ENCODE measurements at regions not wholly inside any gene's neighbourhood (a gene's known extent, or its start where the extent isn't known, plus 50 kb on each side); places are given as distances from the start of the nearest gene placed in this dataset.

GRCh38 chr9:108363311-108363710 lies 492.5 kb downstream of the ACTL7B start:
- TF ChIP-seq, protein P1, sequence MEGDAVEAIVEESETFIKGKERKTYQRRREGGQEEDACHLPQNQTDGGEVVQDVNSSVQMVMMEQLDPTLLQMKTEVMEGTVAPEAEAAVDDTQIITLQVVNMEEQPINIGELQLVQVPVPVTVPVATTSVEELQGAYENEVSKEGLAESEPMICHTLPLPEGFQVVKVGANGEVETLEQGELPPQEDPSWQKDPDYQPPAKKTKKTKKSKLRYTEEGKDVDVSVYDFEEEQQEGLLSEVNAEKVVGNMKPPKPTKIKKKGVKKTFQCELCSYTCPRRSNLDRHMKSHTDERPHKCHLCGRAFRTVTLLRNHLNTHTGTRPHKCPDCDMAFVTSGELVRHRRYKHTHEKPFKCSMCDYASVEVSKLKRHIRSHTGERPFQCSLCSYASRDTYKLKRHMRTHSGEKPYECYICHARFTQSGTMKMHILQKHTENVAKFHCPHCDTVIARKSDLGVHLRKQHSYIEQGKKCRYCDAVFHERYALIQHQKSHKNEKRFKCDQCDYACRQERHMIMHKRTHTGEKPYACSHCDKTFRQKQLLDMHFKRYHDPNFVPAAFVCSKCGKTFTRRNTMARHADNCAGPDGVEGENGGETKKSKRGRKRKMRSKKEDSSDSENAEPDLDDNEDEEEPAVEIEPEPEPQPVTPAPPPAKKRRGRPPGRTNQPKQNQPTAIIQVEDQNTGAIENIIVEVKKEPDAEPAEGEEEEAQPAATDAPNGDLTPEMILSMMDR (conservative IDR thresholded peaks at IDR 0.05): no peak

More at GRCh38 chr9:108363311-108363710, 492.5 kb downstream of the ACTL7B start:
- Histone ChIP-seq H3K9ac (ENCODE audit: extremely low read depth, insufficient read length, low read length) (no peak overlapping the region), H2AFZ (ENCODE audit: low read length) (no peak overlapping the region), H3K18ac (ENCODE audit: insufficient read length, low read depth, low read length) (no peak overlapping the region), H3K56ac (ENCODE audit: insufficient read length, low read depth, low read length) (no peak overlapping the region), H2BK12ac (ENCODE audit: insufficient read length, low read depth, low read length) (no peak overlapping the region), H2BK5ac (ENCODE audit: insufficient read length, low read length) (no peak overlapping the region), H4K20me1 (ENCODE audit: control insufficient read depth, insufficient read depth, insufficient read length) (no peaks in the 10 kb centered on the region), H3K27me3 (ENCODE audit: insufficient read depth, low read length) (no peaks in the 10 kb centered on the region), H3K14ac (ENCODE audit: insufficient read depth, low read length) (no peak overlapping the region), H3K4me2 (ENCODE audit: insufficient read depth, insufficient read length, low read length) (no peak overlapping the region), H4K8ac (replicated peaks; ENCODE audit: insufficient read length, low read depth, low read length) (no peak overlapping the region), H3K23ac (ENCODE audit: insufficient read length, low read depth, low read length) (no peak overlapping the region), H2BK20ac (ENCODE audit: low read depth, low read length, poor library complexity, severe bottlenecking) (no peak overlapping the region), H3T11ph (ENCODE audit: low read length) (no peak overlapping the region), H4K5ac (ENCODE audit: insufficient read length, low read depth, low read length) (no peak overlapping the region), H3K27ac (ENCODE audit: insufficient read length, low read depth, low read length) (no peak overlapping the region), H2BK120ac (ENCODE audit: low read depth, low read length, poor library complexity, severe bottlenecking) (no peak overlapping the region), H3K79me1 (ENCODE audit: insufficient read depth, low read depth, low read length, poor library complexity, severe bottlenecking) (no peaks in the 10 kb centered on the region), H3K4ac (ENCODE audit: low read depth, low read length) (no peak overlapping the region), H2BK15ac (ENCODE audit: low read depth, low read length) (no peak overlapping the region), H4K91ac (ENCODE audit: insufficient read length, low read depth, low read length) (no peak overlapping the region), H2AK5ac (ENCODE audit: insufficient read length, low read length) (no peak overlapping the region), H3K4me1 (ENCODE audit: insufficient read depth, low read length) (no peaks in the 10 kb centered on the region), H3K23me2 (ENCODE audit: insufficient read length, low read depth, low read length, poor library complexity, severe bottlenecking) (no peaks in the 10 kb centered on the region), H3K9me3 (ENCODE audit: control insufficient read depth, low read depth, low read length) (no peaks in the 10 kb centered on the region), H3K79me2 (ENCODE audit: insufficient read depth, low read length) (no peaks in the 10 kb centered on the region)
- 0 out of 2 replicates have a peak, but pooled peaks cover 2% of the 10 kb centered on the region for H3K27me3 Mint-ChIP-seq (ENCODE audit: low read depth)
- no peak for DNase-seq
- 0 out of 7 replicates have a peak, but pooled peaks cover 0 to 3% (median 0%) of the 10 kb centered on the region in 3 experiments for H3K36me3 Mint-ChIP-seq (ENCODE audit: insufficient read depth in 1 of 3, low read depth in 3 of 3)
- peaks cover 0 to 2% of the 10 kb centered on the region in 2 experiments; a peak in 2 of 5 replicates for H3K9me3 Mint-ChIP-seq
- WGBS (ENCODE audit: extremely low coverage, insufficient read length, low lambda C conversion rate): no CpG with 5 or more reads among the region's 1 CpG
- no peak overlapping the region for H3K27ac Mint-ChIP-seq
- H3K4me3 Mint-ChIP-seq: no peak overlapping the region
- H3K4me1 Mint-ChIP-seq: no peaks in the 10 kb centered on the region
